GM13977 (cell line): ENCODE measurements at regions not wholly inside any gene's neighbourhood (a gene's known extent, or its start where the extent isn't known, plus 50 kb on each side); places are given as distances from the start of the nearest gene placed in this dataset.

Experiments used
- DNase-seq: peaks from one replicate; pipeline ENCODE4 v3.0.0; 2012; ENCODE audit warnings: low spot score
- in situ Hi-C: fragments of 300-500 bp; cut with MboI; formaldehyde crosslinking; loops from one replicate; pipeline ENCODE4 v1.12.0; 2022; ENCODE audit warnings: low sequenced_read_pairs, low pct_unique_long_range_greater_than_20kb, mixed read lengths, inconsistent platforms; ENCODE audit not compliant: unreplicated experiment
- TF ChIP-seq, protein P1 (sequence below): IDR thresholded peaks from 2 replicates; pipeline ENCODE4 v1.5.1; 2012; ENCODE audit warnings: mild to moderate bottlenecking, control low read depth; ENCODE audit not compliant: insufficient read depth; ENCODE audit errors: extremely low read depth, missing control alignments

DNA sequence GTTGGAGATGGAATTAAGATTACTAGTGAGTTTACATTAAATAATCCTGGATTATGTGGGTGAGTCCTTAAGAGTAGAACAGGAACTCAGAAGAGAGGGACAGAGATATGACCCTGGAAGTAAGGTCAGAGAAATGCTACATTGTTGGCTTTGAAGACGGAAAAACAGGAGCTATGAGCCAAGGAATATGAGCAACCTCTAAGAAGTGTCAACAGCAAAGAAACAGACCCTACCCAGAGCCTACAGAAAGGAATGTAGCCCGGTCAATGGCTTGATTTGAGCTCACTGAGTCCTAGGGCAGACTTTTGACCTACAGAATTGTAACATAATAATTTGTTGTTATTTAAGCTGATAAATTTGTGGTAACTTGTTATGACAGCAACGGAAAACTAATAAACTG is 304.9 kb downstream of the IPMK start:
- TF ChIP-seq, protein P1, sequence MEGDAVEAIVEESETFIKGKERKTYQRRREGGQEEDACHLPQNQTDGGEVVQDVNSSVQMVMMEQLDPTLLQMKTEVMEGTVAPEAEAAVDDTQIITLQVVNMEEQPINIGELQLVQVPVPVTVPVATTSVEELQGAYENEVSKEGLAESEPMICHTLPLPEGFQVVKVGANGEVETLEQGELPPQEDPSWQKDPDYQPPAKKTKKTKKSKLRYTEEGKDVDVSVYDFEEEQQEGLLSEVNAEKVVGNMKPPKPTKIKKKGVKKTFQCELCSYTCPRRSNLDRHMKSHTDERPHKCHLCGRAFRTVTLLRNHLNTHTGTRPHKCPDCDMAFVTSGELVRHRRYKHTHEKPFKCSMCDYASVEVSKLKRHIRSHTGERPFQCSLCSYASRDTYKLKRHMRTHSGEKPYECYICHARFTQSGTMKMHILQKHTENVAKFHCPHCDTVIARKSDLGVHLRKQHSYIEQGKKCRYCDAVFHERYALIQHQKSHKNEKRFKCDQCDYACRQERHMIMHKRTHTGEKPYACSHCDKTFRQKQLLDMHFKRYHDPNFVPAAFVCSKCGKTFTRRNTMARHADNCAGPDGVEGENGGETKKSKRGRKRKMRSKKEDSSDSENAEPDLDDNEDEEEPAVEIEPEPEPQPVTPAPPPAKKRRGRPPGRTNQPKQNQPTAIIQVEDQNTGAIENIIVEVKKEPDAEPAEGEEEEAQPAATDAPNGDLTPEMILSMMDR = no peak
- in situ Hi-C loops = no loop called here
- no peak for DNase-seq

DNA sequence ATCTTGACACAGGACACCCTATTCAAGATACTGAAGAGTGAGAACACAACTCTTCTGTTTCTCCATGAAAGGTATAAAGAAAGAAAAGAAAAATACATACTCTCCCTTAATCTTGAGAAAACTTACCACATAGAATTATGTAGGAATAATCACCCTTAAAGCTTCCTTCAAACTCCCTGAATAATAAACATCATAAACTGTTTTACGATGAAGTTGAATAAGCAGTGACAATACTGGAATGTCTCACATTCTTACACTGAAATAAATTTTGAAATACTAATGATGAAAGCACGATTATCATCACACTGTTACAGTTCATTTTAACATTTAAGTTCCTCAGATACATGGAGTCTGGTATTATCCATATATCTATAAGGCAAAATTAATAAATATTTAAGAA is 306.2 kb downstream of the IPMK start:
- no peak for DNase-seq
- in situ Hi-C loops = no loop called here
- TF ChIP-seq, protein P1 = no peak

DNA sequence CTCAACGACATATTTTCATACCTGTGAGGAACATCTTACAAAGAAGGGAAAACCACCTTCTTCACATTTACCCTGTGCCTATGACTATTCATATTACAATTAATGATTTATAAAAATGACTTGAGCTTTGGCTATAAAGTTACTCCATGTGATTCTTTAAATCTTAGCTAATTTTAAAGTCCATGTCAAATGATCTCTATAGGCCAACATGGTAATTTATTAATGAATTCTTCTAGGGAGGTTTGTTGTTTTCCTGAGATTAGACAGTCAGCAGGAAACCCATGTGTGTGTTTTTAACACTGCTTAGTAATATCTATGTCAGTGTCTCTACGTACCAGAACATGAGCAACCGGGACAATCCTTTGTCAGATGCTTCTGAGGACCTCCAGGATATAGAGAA is 307.3 kb downstream of the IPMK start:
- in situ Hi-C loops = no loop called here
- TF ChIP-seq, protein P1 = no peak
- no peak for DNase-seq

DNA sequence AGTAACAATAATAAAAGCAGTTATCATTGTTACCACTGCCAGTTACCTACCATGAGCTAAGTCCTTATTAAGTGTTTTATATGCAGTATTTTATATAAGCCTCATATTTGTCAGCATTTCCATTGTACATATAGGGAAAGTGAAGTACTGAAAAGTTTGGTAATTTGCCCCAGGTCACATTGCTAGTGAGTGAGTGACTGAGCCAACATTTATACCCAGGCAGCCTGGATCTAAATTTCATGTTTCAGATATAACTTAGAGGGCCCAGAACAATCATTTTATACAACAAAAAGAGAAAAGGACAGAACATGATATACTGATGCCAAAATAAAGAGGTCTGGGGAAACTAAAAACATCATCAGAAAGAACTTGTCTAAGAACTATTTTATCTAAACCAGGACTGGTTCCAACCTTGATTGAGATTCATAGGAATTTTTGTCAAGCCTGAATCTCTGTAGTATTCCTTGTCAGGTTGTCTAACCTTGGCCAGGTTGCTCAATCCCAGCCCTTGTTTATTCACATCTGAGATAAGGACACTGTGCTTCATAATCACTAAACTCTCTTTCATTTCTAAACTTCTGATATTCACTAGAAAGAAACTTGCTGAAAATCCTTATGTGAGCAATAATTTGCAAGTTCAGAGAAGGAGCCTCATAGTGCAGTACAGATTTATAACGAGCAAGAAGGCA is 308.2 kb downstream of the IPMK start:
- in situ Hi-C loops = no loop called here

DNA sequence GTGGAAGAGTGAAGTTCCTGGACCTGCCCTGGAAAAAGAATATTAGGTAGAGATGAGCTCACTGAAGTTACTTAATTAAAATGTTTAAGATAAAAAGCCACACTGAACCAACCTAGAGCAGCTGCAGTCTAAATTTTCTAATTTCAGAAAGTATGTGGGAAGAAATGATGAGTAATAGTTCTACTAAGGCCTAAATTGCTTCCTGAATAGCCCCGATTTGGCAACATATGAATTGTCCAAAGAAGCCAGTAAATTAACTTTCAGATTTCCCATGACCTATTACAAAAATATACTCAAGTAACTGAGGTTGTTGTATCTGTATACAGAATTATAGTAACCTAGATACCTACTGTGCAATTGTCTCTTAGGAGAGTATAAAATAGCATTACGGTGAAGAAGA is 312.6 kb downstream of the IPMK start:
- in situ Hi-C loops = no loop called here
- no peak for DNase-seq

More for the DNA sequence above, 308.2 kb downstream of the IPMK start:
- DNase-seq = no peak
- TF ChIP-seq, protein P1 = no peak

DNA sequence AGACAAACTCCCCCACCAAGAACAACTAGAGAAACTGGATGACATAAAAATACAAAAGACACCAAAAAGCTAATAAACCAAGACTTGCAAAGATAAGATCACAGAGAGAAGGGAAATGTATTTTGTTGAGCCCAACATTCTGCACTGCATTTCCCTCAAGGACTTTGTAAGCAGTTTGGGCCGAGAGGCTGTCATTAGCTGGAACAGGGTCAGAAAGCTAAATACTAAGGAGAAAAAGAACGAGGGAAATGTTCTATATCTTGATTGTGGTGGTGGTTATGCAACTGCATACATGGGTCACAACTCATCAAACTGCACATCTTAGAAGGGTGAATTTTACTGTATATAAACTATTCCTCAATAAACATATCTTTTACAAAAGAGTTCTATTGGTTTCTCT is 315.0 kb downstream of the IPMK start:
- TF ChIP-seq, protein P1 = no peak
- in situ Hi-C loops = no loop called here
- DNase-seq = no peak

More for the DNA sequence above, 312.6 kb downstream of the IPMK start:
- TF ChIP-seq, protein P1 = no peak
